GM23338 (cell line): ENCODE measurements at regions not wholly inside any gene's neighbourhood (a gene's known extent, or its start where the extent isn't known, plus 50 kb on each side); places are given as distances from the start of the nearest gene placed in this dataset.

ENCODE experiments used
- ATAC-seq: fragments of 200-7000 bp; cut with Tn5 transposase; 3 replicates; pipeline ENCODE4 v1.9.1; 2020
- DNase-seq: peaks from one replicate; pipeline ENCODE4 v3.0.0-alpha.2; 2015; ENCODE audit warnings: low spot score
- H2AFZ ChIP-seq: fragments of 200-600 bp; sonication (generic); 2 replicates; pipeline ENCODE4 v1.8.0; 2016; ENCODE audit warnings: antibody characterized with exemption, mild to moderate bottlenecking, moderate library complexity
- H3F3A ChIP-seq: fragments of 200-600 bp; sonication (generic); replicated peaks from 2 replicates; pipeline ENCODE4 v1.8.0; 2017; ENCODE audit warnings: antibody characterized with exemption, mixed run types, low read depth
- H3K27ac ChIP-seq: fragments of 200-600 bp; sonication (generic); 2 replicates; pipeline ENCODE4 v1.6.1; 2016; ENCODE audit warnings: low read depth
- H3K27me3 ChIP-seq: fragments of 200-600 bp; sonication (generic); 2 replicates; pipeline ENCODE4 v1.8.0; 2016; ENCODE audit warnings: mild to moderate bottlenecking, mixed run types, moderate library complexity; ENCODE audit not compliant: insufficient read depth
- H3K36me3 ChIP-seq: fragments of 200-600 bp; sonication (generic); 2 replicates; pipeline ENCODE4 v1.8.0; 2016; ENCODE audit warnings: mild to moderate bottlenecking; ENCODE audit not compliant: insufficient read depth
- H3K4me1 ChIP-seq: fragments of 200-600 bp; sonication (generic); 2 replicates; pipeline ENCODE4 v1.8.0; 2016; ENCODE audit warnings: mild to moderate bottlenecking, moderate library complexity; ENCODE audit not compliant: insufficient read depth
- H3K4me2 ChIP-seq: fragments of 200-600 bp; sonication (generic); 2 replicates; pipeline ENCODE4 v1.7.1; 2017; ENCODE audit warnings: mixed run types
- H3K4me3 ChIP-seq: fragments of 200-600 bp; sonication (generic); 2 replicates; pipeline ENCODE4 v1.6.1; 2016; ENCODE audit warnings: mixed run types
- H3K79me2 ChIP-seq: fragments of 200-600 bp; sonication (generic); replicated peaks from 2 replicates; pipeline ENCODE4 v1.8.0; 2017; ENCODE audit warnings: mild to moderate bottlenecking; ENCODE audit not compliant: insufficient read depth
- H3K9me2 ChIP-seq: fragments of 200-600 bp; sonication (generic); 2 replicates; pipeline ENCODE4 v1.8.0; 2017; ENCODE audit not compliant: insufficient read depth
- H4K20me1 ChIP-seq: fragments of 200-600 bp; sonication (generic); replicated peaks from 2 replicates; pipeline ENCODE4 v1.8.0; 2017; ENCODE audit warnings: mild to moderate bottlenecking; ENCODE audit not compliant: insufficient read depth
- H3K27ac Mint-ChIP-seq: 2 replicates; pipeline ENCODE4 v1.8.0; 2020; ENCODE audit warnings: inconsistent platforms, mild to moderate bottlenecking, moderate library complexity, mixed read lengths
- H3K27me3 Mint-ChIP-seq: 3 replicates; pipeline ENCODE4 v1.8.0; 2022; ENCODE audit warnings: low read depth, mild to moderate bottlenecking, moderate library complexity, mixed read lengths, inconsistent platforms; ENCODE audit not compliant: insufficient read depth, poor library complexity
- H3K36me3 Mint-ChIP-seq: 3 replicates; pipeline ENCODE4 v1.8.0; 2021; ENCODE audit warnings: low read depth, mild to moderate bottlenecking, inconsistent platforms, moderate library complexity, mixed read lengths
- H3K4me1 Mint-ChIP-seq: 3 replicates; pipeline ENCODE4 v1.8.0; 2020; ENCODE audit warnings: mild to moderate bottlenecking, inconsistent platforms, mixed read lengths
- H3K4me3 Mint-ChIP-seq: 3 replicates; pipeline ENCODE4 v1.8.0; 2021; ENCODE audit warnings: moderate library complexity, mild to moderate bottlenecking, inconsistent platforms, mixed read lengths
- H3K9me3 Mint-ChIP-seq: 3 replicates; pipeline ENCODE4 v1.8.0; 2020; ENCODE audit warnings: moderate library complexity, mild to moderate bottlenecking, inconsistent platforms, mixed read lengths
- CTCF ChIP-seq, 2 experiments: fragments of 200-600 bp in 1 of 2; sonication (generic) in 1 of 2; conservative IDR thresholded peaks; 2 replicates each; pipeline versions ENCODE4 v1.5.1 to v1.6.1; 2016 to 2017; ENCODE audit warnings: antibody characterized with exemption in 2 of 2, low read depth in 2 of 2, mild to moderate bottlenecking in 2 of 2, moderate library complexity in 1 of 2
- EZH2phosphoT487 ChIP-seq: fragments of 200-600 bp; sonication (generic); IDR thresholded peaks from one replicate; pipeline ENCODE4 v1.8.1; 2018; ENCODE audit warnings: antibody characterized with exemption; ENCODE audit not compliant: unreplicated experiment
- POLR2AphosphoS5 ChIP-seq: IDR thresholded peaks from 2 replicates; pipeline ENCODE4 v1.6.1; 2016; ENCODE audit warnings: antibody characterized with exemption, low read depth
- ZNF331 ChIP-seq: fragments of 250-450 bp; sonication (Bioruptor Pico); IDR thresholded peaks from 2 replicates; pipeline ENCODE4 v1.5.0; 2020; ENCODE audit warnings: low read depth, mild to moderate bottlenecking, moderate library complexity
- TF ChIP-seq, protein P1 (sequence below): IDR thresholded peaks from one replicate; pipeline ENCODE4 v1.6.1; 2018; ENCODE audit warnings: antibody characterized with exemption; ENCODE audit not compliant: unreplicated experiment

DNA sequence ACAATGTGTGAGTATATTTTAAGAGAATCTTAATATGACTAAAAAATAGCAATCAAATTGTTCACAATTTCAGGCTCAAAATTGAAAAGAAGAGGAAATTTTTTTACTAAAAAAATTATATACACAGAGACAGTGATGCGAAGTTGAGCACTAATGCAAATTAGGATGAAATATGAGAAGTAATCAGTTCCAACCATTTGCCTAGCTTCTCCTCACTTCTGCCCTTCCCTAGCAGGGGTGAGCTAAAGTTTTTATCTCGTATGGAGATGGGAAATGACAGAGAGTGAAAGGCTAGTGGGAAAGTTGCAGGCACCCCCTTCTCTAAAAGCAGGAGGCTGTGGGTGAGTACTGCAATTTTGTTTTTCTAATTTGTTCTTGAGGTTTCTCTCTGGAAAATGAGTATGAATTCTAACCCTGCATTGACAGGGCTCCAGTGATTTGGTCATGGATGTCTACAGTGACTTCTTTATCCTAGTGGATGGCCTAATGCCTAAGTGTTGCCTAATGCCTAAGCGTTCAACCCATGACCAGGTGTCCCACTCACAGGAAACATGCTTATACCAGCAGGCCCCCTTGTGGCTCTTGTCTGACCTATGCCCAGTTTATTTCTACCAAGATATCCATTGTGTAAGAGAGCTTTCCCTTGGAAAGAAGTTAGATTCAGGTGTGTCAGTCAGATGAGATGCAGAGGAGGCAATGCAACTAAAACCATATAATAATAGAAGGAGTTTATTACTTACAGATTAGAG is 78.0 kb upstream of the HNMT start:
- Mint-ChIP-seq H3K4me3 (no peak overlapping the region), H3K4me1 (peaks cover 15% of the 10 kb centered on the region), H3K27ac (no peak overlapping the region), H3K27me3 (no peaks in the 10 kb centered on the region), H3K36me3 (no peaks in the 10 kb centered on the region), H3K9me3 (no peaks in the 10 kb centered on the region)
- TF ChIP-seq POLR2AphosphoS5: no peak
- peak; percentile 56 to 71 for TF ChIP-seq CTCF (conservative IDR thresholded peaks at IDR 0.05; ENCODE audit: low read depth in 2 of 2)
- peaks cover 10% of the 10 kb centered on the region; the same call in 1 of the 2 replicates for H3K4me1 ChIP-seq
- no peaks in the 10 kb centered on the region for H3F3A ChIP-seq
- H3K27me3 ChIP-seq: no peaks in the 10 kb centered on the region
- no peak overlapping the region for H3K27ac ChIP-seq
- H3K4me2 ChIP-seq: no peak overlapping the region
- no peaks in the 10 kb centered on the region for H4K20me1 ChIP-seq
- no peak overlapping the region for H3K4me3 ChIP-seq
- no peaks in the 10 kb centered on the region for H3K36me3 ChIP-seq
- H3K79me2 ChIP-seq: no peaks in the 10 kb centered on the region
- H2AFZ ChIP-seq: no peak overlapping the region
- no peak for ATAC-seq
- DNase-seq: peak; percentile 60
- no peaks in the 10 kb centered on the region for H3K9me2 ChIP-seq

- DNase-seq: peak; percentile 75
- Histone ChIP-seq H3K4me2 (0 out of 2 replicates have a peak overlapping the region, but pooled peaks have one; percentile 11), H3K4me1 (peaks cover 10% of the 10 kb centered on the region; the same call in 1 of the 2 replicates), H3K27ac (no peak overlapping the region), H3F3A (no peaks in the 10 kb centered on the region), H2AFZ (peak overlapping the region; percentile 83), H3K9me2 (no peaks in the 10 kb centered on the region), H3K27me3 (no peaks in the 10 kb centered on the region), H4K20me1 (no peaks in the 10 kb centered on the region), H3K4me3 (no peak overlapping the region), H3K36me3 (no peaks in the 10 kb centered on the region), H3K79me2 (no peaks in the 10 kb centered on the region)
- peak; percentile 64 for ATAC-seq
- H3K9me3 Mint-ChIP-seq: no peaks in the 10 kb centered on the region
- no peak overlapping the region for H3K4me3 Mint-ChIP-seq
- TF ChIP-seq EZH2phosphoT487 (no peak), ZNF331 (CRISPR knock-in tag) (no peak), CTCF (conservative IDR thresholded peaks at IDR 0.05; ENCODE audit: low read depth in 2 of 2) (peak; percentile 70 to 83)
- TF ChIP-seq, protein P1, sequence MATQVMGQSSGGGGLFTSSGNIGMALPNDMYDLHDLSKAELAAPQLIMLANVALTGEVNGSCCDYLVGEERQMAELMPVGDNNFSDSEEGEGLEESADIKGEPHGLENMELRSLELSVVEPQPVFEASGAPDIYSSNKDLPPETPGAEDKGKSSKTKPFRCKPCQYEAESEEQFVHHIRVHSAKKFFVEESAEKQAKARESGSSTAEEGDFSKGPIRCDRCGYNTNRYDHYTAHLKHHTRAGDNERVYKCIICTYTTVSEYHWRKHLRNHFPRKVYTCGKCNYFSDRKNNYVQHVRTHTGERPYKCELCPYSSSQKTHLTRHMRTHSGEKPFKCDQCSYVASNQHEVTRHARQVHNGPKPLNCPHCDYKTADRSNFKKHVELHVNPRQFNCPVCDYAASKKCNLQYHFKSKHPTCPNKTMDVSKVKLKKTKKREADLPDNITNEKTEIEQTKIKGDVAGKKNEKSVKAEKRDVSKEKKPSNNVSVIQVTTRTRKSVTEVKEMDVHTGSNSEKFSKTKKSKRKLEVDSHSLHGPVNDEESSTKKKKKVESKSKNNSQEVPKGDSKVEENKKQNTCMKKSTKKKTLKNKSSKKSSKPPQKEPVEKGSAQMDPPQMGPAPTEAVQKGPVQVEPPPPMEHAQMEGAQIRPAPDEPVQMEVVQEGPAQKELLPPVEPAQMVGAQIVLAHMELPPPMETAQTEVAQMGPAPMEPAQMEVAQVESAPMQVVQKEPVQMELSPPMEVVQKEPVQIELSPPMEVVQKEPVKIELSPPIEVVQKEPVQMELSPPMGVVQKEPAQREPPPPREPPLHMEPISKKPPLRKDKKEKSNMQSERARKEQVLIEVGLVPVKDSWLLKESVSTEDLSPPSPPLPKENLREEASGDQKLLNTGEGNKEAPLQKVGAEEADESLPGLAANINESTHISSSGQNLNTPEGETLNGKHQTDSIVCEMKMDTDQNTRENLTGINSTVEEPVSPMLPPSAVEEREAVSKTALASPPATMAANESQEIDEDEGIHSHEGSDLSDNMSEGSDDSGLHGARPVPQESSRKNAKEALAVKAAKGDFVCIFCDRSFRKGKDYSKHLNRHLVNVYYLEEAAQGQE: no peak
- no peak overlapping the region for H3K27ac Mint-ChIP-seq
- H3K36me3 Mint-ChIP-seq: no peaks in the 10 kb centered on the region
- H3K4me1 Mint-ChIP-seq: peaks cover 18% of the 10 kb centered on the region
- no peaks in the 10 kb centered on the region for H3K27me3 Mint-ChIP-seq
Measured at GRCh38 chr2:137888845-137889244, 75.4 kb upstream of the HNMT start.
